ENCODE measurements at regions not wholly inside any gene's neighbourhood (a gene's known extent, or its start where the extent isn't known, plus 50 kb on each side); places are given as distances from the start of the nearest gene placed in this dataset.

DNA sequence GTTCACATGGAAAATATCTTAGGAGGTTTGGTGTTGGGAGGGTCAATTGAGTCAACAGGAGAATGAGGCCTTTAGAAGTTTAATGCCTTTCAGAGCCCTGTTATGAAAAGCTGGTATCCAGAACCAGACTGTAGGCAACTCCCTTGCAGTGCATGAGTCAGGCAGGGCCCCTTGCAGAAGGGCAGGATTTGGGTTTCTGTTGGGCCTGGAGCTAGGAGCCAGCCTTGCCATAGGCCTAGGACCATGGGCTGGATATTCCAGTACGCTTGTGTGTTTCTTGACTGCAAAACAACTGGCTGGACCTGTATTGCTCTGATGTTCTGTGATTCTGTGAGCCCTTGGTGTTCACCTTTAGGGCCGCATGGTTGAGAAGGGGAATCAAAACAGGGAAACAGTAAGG, 121.8 kb upstream of the ADRA1D start:
- ATAC-seq (ENCODE audit: poor library complexity) (no peak), DNase-seq (no peak)
- peaks cover 14% of the 10 kb centered on the region for H3K4me1 Mint-ChIP-seq (ENCODE audit: low read depth)
- Histone ChIP-seq H3K27ac (ENCODE audit: low read depth in 1 of 2, low read length in 2 of 2) (no peak overlapping the region), H3K4me3 (ENCODE audit: low read length) (no peak overlapping the region), H3K9me3 (ENCODE audit: control insufficient read depth in 1 of 2, insufficient read depth in 1 of 2, low read length in 2 of 2) (no peaks in the 10 kb centered on the region), H3K4me1 (ENCODE audit: insufficient read depth, low read length) (peaks cover 11% of the 10 kb centered on the region), H3K36me3 (ENCODE audit: insufficient read depth, low read length) (no peaks in the 10 kb centered on the region), H3K27me3 (ENCODE audit: control insufficient read depth in 1 of 2, insufficient read depth in 2 of 2, low read length in 2 of 2) (no peaks in the 10 kb centered on the region)
- H3K36me3 Mint-ChIP-seq (ENCODE audit: low read depth) = no peaks in the 10 kb centered on the region
- no peak overlapping the region for H3K4me3 Mint-ChIP-seq
- TF ChIP-seq, protein P1, sequence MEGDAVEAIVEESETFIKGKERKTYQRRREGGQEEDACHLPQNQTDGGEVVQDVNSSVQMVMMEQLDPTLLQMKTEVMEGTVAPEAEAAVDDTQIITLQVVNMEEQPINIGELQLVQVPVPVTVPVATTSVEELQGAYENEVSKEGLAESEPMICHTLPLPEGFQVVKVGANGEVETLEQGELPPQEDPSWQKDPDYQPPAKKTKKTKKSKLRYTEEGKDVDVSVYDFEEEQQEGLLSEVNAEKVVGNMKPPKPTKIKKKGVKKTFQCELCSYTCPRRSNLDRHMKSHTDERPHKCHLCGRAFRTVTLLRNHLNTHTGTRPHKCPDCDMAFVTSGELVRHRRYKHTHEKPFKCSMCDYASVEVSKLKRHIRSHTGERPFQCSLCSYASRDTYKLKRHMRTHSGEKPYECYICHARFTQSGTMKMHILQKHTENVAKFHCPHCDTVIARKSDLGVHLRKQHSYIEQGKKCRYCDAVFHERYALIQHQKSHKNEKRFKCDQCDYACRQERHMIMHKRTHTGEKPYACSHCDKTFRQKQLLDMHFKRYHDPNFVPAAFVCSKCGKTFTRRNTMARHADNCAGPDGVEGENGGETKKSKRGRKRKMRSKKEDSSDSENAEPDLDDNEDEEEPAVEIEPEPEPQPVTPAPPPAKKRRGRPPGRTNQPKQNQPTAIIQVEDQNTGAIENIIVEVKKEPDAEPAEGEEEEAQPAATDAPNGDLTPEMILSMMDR (IDR thresholded peaks at IDR 0.05) = no peak
- H3K9me3 Mint-ChIP-seq = no peaks in the 10 kb centered on the region
- CTCF ChIA-PET = interaction anchor here (0.6 kb wide), 1 partner anchor 18 kb away, joined by 3 read pairs; no protein-coding TSS in a partner anchor
- intact Hi-C loops (cut with DNase I, micrococcal nuclease) = no loop called here
- H3K27me3 Mint-ChIP-seq = no peaks in the 10 kb centered on the region
- POLR2A ChIA-PET = no interaction called here
- no peak overlapping the region for H3K27ac Mint-ChIP-seq

DNA sequence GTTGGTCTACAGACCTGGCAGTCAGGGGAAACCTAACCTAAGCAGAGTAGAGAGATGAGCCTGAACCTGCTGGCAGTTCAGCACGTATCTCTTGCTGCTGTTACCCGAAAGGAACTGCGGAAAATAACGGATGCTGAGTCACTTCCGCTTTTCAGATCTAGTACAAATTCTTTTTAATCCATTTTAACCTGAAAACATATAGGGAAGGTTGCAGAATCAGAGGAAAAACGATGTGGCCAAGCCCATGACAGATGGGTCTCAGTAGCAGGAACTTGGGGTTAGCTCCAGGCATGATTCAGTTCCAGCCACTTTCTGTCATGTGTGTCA, 120.7 kb upstream of the ADRA1D start:
- H3K4me1 ChIP-seq (ENCODE audit: insufficient read depth, low read length) = peaks cover 11% of the 10 kb centered on the region
- intact Hi-C loops (cut with DNase I, micrococcal nuclease) = no loop called here
- no peaks in the 10 kb centered on the region for H3K36me3 ChIP-seq (ENCODE audit: insufficient read depth, low read length)
- peaks cover 14% of the 10 kb centered on the region for H3K4me1 Mint-ChIP-seq (ENCODE audit: low read depth)
- CTCF ChIA-PET = no interaction called here
- peak overlapping the region in 1 of 2 donors; percentile 32 for H3K27ac ChIP-seq (ENCODE audit: low read depth in 1 of 2, low read length in 2 of 2)
- H3K4me3 ChIP-seq (ENCODE audit: low read length) = no peak overlapping the region
- ATAC-seq (ENCODE audit: poor library complexity) (no peak), DNase-seq (peak in 4 of 14 experiments; percentile 23 to 42 (median 32))
- peak overlapping the region; percentile 18 for H3K27ac Mint-ChIP-seq
- H3K4me3 Mint-ChIP-seq = peak overlapping the region; percentile 8
- H3K9me3 ChIP-seq (ENCODE audit: control insufficient read depth in 1 of 2, insufficient read depth in 1 of 2, low read length in 2 of 2) = no peaks in the 10 kb centered on the region
- no peaks in the 10 kb centered on the region for H3K27me3 ChIP-seq (ENCODE audit: control insufficient read depth in 1 of 2, insufficient read depth in 2 of 2, low read length in 2 of 2)
- no peaks in the 10 kb centered on the region for H3K36me3 Mint-ChIP-seq (ENCODE audit: low read depth)
- H3K27me3 Mint-ChIP-seq = no peaks in the 10 kb centered on the region
- TF ChIP-seq, protein P1 (IDR thresholded peaks at IDR 0.05) = no peak
- POLR2A ChIA-PET = no interaction called here
- H3K9me3 Mint-ChIP-seq = no peaks in the 10 kb centered on the region

DNA sequence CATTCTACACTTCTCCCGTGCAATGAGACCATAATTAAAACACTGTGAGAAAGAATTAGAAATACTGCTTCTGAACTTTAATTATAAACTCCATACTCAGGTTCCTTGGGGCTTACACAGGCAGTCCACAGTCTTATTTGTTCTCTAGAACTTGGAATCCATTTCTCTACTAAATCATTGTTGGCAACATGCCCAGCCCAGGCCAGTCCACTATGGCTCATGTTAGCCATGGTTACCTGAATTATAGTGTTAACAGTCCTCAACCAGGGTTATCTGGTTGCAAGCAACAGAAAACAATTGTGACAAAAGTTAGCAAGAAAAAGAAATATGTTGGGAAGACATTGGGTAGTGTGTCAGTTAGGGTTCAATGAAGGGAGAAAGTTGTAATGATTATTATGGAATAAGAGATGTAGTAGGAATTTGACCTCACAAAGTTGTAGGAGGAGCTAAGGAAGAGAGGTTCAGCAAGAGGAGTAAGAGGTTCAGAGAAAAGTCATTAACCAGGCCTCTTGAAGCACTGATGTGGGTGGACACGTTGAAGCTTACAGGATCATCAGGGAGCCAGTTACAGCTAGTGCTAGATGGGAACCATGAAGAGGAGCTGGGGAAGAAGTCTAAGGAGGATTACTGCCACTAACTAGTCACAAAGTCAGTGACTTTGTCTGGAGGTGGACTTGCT, 120.2 kb upstream of the ADRA1D start:
- intact Hi-C loops (cut with DNase I, micrococcal nuclease) = no loop called here
- peak overlapping the region in 1 of 2 donors; percentile 32 for H3K27ac ChIP-seq (ENCODE audit: low read depth in 1 of 2, low read length in 2 of 2)
- peak overlapping the region; percentile 18 for H3K27ac Mint-ChIP-seq
- peaks cover 14% of the 10 kb centered on the region for H3K4me1 Mint-ChIP-seq (ENCODE audit: low read depth)
- TF ChIP-seq, protein P1 (IDR thresholded peaks at IDR 0.05) = no peak
- POLR2A ChIA-PET = no interaction called here
- peaks cover 11% of the 10 kb centered on the region for H3K4me1 ChIP-seq (ENCODE audit: insufficient read depth, low read length)
- H3K4me3 Mint-ChIP-seq = peak overlapping the region; percentile 8
- H3K4me3 ChIP-seq (ENCODE audit: low read length) = no peak overlapping the region
- H3K36me3 Mint-ChIP-seq (ENCODE audit: low read depth) = no peaks in the 10 kb centered on the region
- no peaks in the 10 kb centered on the region for H3K9me3 ChIP-seq (ENCODE audit: control insufficient read depth in 1 of 2, insufficient read depth in 1 of 2, low read length in 2 of 2)
- H3K9me3 Mint-ChIP-seq = no peaks in the 10 kb centered on the region
- H3K36me3 ChIP-seq (ENCODE audit: insufficient read depth, low read length) = no peaks in the 10 kb centered on the region
- H3K27me3 ChIP-seq (ENCODE audit: control insufficient read depth in 1 of 2, insufficient read depth in 2 of 2, low read length in 2 of 2) = no peaks in the 10 kb centered on the region
- H3K27me3 Mint-ChIP-seq = no peaks in the 10 kb centered on the region
- CTCF ChIA-PET = no interaction called here
- DNase-seq (no peak), ATAC-seq (ENCODE audit: poor library complexity) (no peak)
